Adrenal gland (tissue), 5 donors: ENCODE measurements at regions not wholly inside any gene's neighbourhood (a gene's known extent, or its start where the extent isn't known, plus 50 kb on each side); places are given as distances from the start of the nearest gene placed in this dataset.

Experiments used
- CTCF ChIP-seq, 6 experiments: fragments of 450-650 bp in 4 of 6; fragments of 200-600 bp in 2 of 6; sonication (generic) in 1 of 6; IDR thresholded peaks; 1 replicate in 5 of 6; 2 replicates in 1 of 6; pipeline versions ENCODE4 v1.5.1 to v1.8.0; 2016 to 2021; ENCODE audit warnings: antibody characterized with exemption in 6 of 6, mild to moderate bottlenecking in 2 of 6, moderate library complexity in 1 of 6
- POLR2A ChIP-seq, 2 donors: fragments of 450-650 bp; IDR thresholded peaks; one replicate each; pipeline ENCODE4 v1.6.1; 2017; ENCODE audit warnings: antibody characterized with exemption in 2 of 2, mild to moderate bottlenecking in 2 of 2, moderate library complexity in 1 of 2
- donor health status: DM: no; HTN: no; CAD: no.

- TF ChIP-seq CTCF (IDR thresholded peaks at IDR 0.05) (no peak), POLR2A (IDR thresholded peaks at IDR 0.05) (no peak)
Observed at GRCh38 chr9:13923381-13923780, 390.6 kb downstream of the NFIB start.
